ENCODE measurements at regions not wholly inside any gene's neighbourhood (a gene's known extent, or its start where the extent isn't known, plus 50 kb on each side); places are given as distances from the start of the nearest gene placed in this dataset.

- Histone ChIP-seq H3K4me1 (replicated peaks; ENCODE audit: insufficient read depth) (peaks cover 21% of the 10 kb centered on the region), H2AFZ (no peak overlapping the region), H3K9me3 (ENCODE audit: insufficient read depth, low read depth) (no peaks in the 10 kb centered on the region), H3K4me2 (no peak overlapping the region), H3K36me3 (ENCODE audit: low read depth) (no peaks in the 10 kb centered on the region), H3K79me2 (ENCODE audit: low read depth) (no peaks in the 10 kb centered on the region), H3K9me2 (ENCODE audit: insufficient read depth) (no peaks in the 10 kb centered on the region), H3K27me3 (ENCODE audit: insufficient read depth, low read depth) (no peaks in the 10 kb centered on the region), H3F3A (ENCODE audit: insufficient read depth, low read depth) (peaks cover 14% of the 10 kb centered on the region; the same call in 1 of the 2 replicates), H4K20me1 (ENCODE audit: insufficient read depth) (no peaks in the 10 kb centered on the region), H3K4me3 (no peak overlapping the region), H3K27ac (no peak overlapping the region)
- no TSS peak for BruUV-seq (replicated peaks)
- DNase-seq, result peak in 1 of 2 experiments; percentile 1
- TF ChIP-seq CTCF (conservative IDR thresholded peaks at IDR 0.05) (no peak), EZH2 (IDR thresholded peaks at IDR 0.05; ENCODE audit: low read depth) (no peak)
- intact Hi-C loops (cut with micrococcal nuclease; ENCODE audit: unreplicated experiment), result loop anchor here (5.0 kb wide), 1 partner anchor 96 kb away; no protein-coding TSS in a partner anchor
- ChIA-PET CTCF (no interaction called here), POLR2A (ENCODE audit: unreplicated experiment) (no interaction called here)
Measured at GRCh38 chr2:128522829-128523228, 204.2 kb upstream of the HS6ST1 start.

- no peak overlapping the region for H3K27ac ChIP-seq
- no peak overlapping the region for H3K4me3 ChIP-seq
- no TSS peak for BruUV-seq (replicated peaks)
- POLR2A ChIA-PET (ENCODE audit: unreplicated experiment), result no interaction called here
- peaks cover 21% of the 10 kb centered on the region for H3K4me1 ChIP-seq (replicated peaks; ENCODE audit: insufficient read depth)
- CTCF ChIA-PET, result no interaction called here
- no peaks in the 10 kb centered on the region for H3K9me3 ChIP-seq (ENCODE audit: insufficient read depth, low read depth)
- DNase-seq, result peak in 1 of 2 experiments; percentile 35
- H3K9me2 ChIP-seq (ENCODE audit: insufficient read depth), result no peaks in the 10 kb centered on the region
- H4K20me1 ChIP-seq (ENCODE audit: insufficient read depth), result no peaks in the 10 kb centered on the region
- intact Hi-C loops (cut with micrococcal nuclease; ENCODE audit: unreplicated experiment), result loop anchor here (5.0 kb wide), 1 partner anchor 96 kb away; no protein-coding TSS in a partner anchor
- no peak overlapping the region for H3K4me2 ChIP-seq
- no peaks in the 10 kb centered on the region for H3K79me2 ChIP-seq (ENCODE audit: low read depth)
- no peaks in the 10 kb centered on the region for H3K36me3 ChIP-seq (ENCODE audit: low read depth)
- TF ChIP-seq EZH2 (IDR thresholded peaks at IDR 0.05; ENCODE audit: low read depth) (no peak), CTCF (conservative IDR thresholded peaks at IDR 0.05) (no peak)
- peaks cover 14% of the 10 kb centered on the region; the same call in 1 of the 2 replicates for H3F3A ChIP-seq (ENCODE audit: insufficient read depth, low read depth)
- H2AFZ ChIP-seq, result no peak overlapping the region
- no peaks in the 10 kb centered on the region for H3K27me3 ChIP-seq (ENCODE audit: insufficient read depth, low read depth)
Measured at GRCh38 chr2:128523457-128523856, 204.8 kb upstream of the HS6ST1 start.

- intact Hi-C loops (cut with micrococcal nuclease; ENCODE audit: unreplicated experiment), result loop anchor here (5.0 kb wide), 1 partner anchor 97 kb away; no protein-coding TSS in a partner anchor
- Histone ChIP-seq H3K4me1 (replicated peaks; ENCODE audit: insufficient read depth) (peaks cover 21% of the 10 kb centered on the region), H3F3A (ENCODE audit: insufficient read depth, low read depth) (peaks cover 14% of the 10 kb centered on the region; the same call in 1 of the 2 replicates), H3K79me2 (ENCODE audit: low read depth) (no peaks in the 10 kb centered on the region), H4K20me1 (ENCODE audit: insufficient read depth) (no peaks in the 10 kb centered on the region), H3K9me3 (ENCODE audit: insufficient read depth, low read depth) (no peaks in the 10 kb centered on the region), H3K27ac (no peak overlapping the region), H3K4me2 (no peak overlapping the region), H2AFZ (no peak overlapping the region), H3K9me2 (ENCODE audit: insufficient read depth) (no peaks in the 10 kb centered on the region), H3K27me3 (ENCODE audit: insufficient read depth, low read depth) (no peaks in the 10 kb centered on the region), H3K4me3 (no peak overlapping the region), H3K36me3 (ENCODE audit: low read depth) (no peaks in the 10 kb centered on the region)
- BruUV-seq (replicated peaks), result no TSS peak
- peak in 1 of 2 experiments; percentile 15 for DNase-seq
- CTCF ChIA-PET, result no interaction called here
- POLR2A ChIA-PET (ENCODE audit: unreplicated experiment), result no interaction called here
- TF ChIP-seq EZH2 (IDR thresholded peaks at IDR 0.05; ENCODE audit: low read depth) (no peak), CTCF (conservative IDR thresholded peaks at IDR 0.05) (no peak)
Measured at GRCh38 chr2:128524183-128524582, 205.5 kb upstream of the HS6ST1 start.
